Stimulated activated CD4-positive, alpha-beta T cell treated with anti-CD3 and anti-CD28 coated beads, Interleukin-1b, Interleukin-23, amount 100 ng/mL, for 48 hours (primary cell): ENCODE measurements at regions not wholly inside any gene's neighbourhood (a gene's known extent, or its start where the extent isn't known, plus 50 kb on each side); places are given as distances from the start of the nearest gene placed in this dataset.

Experiments used
- DNase-seq: peaks from one replicate; pipeline ENCODE4 v3.0.0-alpha.2; 2020

DNA sequence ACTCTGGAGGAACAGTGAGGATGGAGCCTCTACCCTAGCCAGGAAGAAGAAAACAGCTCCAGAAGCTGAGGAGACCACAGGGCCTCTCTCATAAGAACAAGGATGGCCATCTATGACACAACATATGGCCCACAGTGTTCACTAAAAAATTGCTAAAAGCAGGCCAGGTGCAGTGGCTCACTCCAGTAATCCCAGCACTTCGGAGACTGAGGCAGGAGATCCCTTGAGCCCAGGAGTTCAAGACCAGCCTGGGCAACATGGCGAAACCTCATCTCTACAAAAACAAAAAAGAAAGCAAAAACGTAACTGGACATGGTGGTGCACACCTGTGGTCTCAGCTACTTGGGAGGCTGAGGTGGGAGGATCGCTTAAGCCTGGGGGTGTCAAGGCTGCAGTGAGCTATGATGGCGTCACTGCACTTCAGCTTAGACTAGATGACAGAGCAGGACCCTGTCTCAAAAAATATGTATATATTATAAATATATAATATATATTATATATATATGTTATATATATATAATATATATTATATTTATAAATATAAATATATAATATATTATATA, 103.1 kb downstream of the TOMM20 start:
- DNase-seq: no peak

DNA sequence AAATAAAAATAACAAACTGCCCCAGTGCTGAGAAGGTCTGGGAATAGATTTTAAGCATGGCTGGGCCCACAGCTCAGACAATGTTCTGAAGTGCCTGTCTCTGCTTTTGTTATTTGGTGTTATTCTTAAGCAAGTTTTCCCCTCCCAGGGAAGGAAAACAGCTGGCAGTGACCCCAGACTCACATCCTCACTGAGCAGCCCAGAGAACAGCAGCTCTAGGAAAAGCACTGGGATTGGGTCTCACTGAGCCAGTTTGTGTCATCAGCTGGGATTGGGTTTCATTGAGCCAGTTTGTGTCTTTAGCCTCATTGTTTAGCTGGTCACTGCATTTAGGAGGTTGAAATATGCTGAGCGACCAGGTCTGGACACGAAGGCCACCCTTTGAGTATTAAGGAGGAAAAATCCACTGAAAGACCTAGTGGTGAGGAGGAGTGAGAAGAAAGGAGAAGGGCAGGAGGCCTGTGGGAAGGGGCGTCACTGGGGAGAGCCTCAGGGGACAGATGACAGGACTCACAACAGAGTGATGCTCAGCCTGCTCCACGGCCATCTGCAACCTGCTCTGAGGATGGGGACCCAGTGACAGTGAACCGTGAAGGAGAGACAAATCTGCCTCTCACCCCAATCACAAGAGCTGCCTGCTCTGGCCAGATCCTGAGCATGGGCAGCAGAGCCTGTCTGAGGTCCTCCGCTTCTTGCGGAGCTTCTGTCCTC, 103.8 kb downstream of the TOMM20 start:
- no peak for DNase-seq

GRCh38 chr1:235023711-235024439, 104.8 kb downstream of the TOMM20 start:
- DNase-seq: no peak

GRCh38 chr1:235022981-235023710, 105.5 kb downstream of the TOMM20 start:
- DNase-seq: no peak

- DNase-seq: no peak
Observed at GRCh38 chr1:235022341-235022980, 106.2 kb downstream of the TOMM20 start.

- no peak for DNase-seq
Observed at GRCh38 chr1:235021815-235022214, 106.8 kb downstream of the TOMM20 start.

DNA sequence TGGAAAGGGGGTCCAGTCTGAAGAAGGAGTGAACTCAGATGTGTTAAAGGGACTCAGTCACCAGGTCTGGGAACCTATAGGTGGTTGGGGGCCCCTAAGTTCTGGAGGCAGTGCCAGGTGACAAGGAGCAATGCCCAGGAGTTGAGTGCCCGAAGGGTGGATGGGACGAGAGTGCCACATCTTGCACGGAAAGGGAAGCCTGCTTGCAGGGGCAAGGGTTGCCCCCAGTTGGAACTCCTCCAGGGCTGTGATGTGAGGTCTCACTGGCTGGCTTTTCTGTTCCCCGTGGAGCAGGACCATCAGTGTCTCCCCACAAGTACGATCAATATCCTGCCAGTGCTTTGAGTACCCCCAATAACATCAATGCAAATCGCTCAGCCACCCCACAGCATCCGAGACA, 107.3 kb downstream of the TOMM20 start:
- DNase-seq: no peak

DNA sequence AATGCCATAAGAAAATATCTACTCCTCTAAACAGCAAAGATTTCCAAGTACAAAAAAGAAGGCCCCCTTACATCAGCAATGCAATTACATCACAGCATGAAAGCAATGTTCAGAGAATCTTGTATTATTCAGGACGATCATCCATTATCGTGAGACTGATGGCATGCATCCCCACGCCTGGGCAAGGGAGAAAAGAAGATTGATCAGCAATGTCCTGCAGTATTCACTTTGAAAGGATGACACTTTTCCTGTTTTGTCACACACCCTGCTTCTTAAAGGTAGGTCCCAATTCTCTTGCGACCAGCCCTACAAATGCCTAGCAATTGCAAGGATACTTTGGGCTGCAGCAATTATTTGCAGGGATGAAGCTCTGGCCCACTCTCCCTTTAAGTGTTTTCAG, 108.7 kb downstream of the TOMM20 start:
- no peak for DNase-seq

- no peak for DNase-seq
Observed at GRCh38 chr1:235019471-235019870, 109.2 kb downstream of the TOMM20 start.

GRCh38 chr1:235018720-235019444, 109.8 kb downstream of the TOMM20 start:
- DNase-seq: peak; percentile 54

GRCh38 chr1:235018161-235018560, 110.5 kb downstream of the TOMM20 start:
- DNase-seq: no peak

- DNase-seq: no peak
Observed at GRCh38 chr1:235017719-235018118, 110.9 kb downstream of the TOMM20 start.

- DNase-seq: no peak
Observed at GRCh38 chr1:235017191-235017590, 111.4 kb downstream of the TOMM20 start.

GRCh38 chr1:235015291-235015985, 113.2 kb downstream of the TOMM20 start:
- peak; percentile 76 for DNase-seq

DNA sequence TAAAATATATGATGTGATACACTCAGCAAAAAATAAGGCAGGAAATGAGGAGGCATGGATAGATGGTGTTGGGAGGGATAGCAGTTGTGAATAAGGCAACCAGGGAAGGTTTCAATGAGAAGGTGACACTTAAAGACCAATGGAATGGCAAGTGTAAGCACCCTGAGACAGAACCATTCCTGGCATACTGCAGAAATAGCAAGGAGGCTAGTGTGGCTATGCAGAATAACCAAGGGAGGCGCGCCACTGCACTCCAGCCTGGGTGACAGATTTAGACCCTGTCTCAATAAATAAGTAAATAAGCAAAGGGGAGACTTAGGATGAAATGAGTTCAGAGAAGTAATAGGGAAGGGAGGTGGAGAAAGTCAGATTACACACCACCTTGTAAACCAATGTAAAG, 113.9 kb downstream of the TOMM20 start:
- DNase-seq: no peak

- DNase-seq: no peak
Observed at GRCh38 chr1:235013512-235013911, 115.1 kb downstream of the TOMM20 start.

- no peak for DNase-seq
Observed at GRCh38 chr1:235012436-235013210, 116.0 kb downstream of the TOMM20 start.

DNA sequence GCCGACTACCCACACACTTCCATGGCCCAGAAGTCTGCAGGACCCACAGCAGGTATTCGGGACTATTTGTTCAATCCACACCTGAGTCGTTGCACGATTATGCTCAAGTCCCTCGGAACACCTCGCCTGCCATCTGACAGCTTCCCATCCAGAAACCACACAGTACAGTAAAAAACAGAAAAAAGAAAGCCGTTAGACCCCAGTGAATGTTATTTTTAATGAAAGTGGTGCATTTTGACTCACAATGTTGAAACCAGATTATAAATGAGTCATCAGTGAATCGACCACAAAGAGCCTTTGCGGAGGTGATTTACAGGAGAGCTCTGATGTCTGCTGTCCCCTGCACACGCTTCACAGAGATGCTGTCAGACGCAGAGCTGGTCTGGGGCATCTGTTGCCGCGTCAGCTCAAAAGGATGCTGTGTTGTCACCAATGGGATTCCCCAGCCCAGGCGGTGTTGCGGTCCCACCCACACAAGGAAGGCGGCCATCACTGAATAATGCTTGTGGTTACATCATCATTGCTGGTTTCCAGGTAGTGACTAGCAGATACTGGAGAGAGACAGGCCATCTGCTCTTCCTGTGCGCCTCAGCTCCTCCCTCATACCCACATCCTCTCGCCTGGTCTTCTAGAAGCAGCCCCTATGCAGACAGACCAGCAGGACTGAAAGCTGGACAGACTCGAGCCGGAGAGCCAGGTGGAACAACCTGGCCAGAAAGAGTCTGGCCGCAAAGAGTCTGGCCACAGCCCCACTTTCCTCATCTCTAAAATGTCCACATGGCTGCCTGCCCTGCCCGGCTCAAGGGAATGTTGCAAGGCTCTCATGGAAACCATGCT, 116.8 kb downstream of the TOMM20 start:
- DNase-seq: peak; percentile 99

DNA sequence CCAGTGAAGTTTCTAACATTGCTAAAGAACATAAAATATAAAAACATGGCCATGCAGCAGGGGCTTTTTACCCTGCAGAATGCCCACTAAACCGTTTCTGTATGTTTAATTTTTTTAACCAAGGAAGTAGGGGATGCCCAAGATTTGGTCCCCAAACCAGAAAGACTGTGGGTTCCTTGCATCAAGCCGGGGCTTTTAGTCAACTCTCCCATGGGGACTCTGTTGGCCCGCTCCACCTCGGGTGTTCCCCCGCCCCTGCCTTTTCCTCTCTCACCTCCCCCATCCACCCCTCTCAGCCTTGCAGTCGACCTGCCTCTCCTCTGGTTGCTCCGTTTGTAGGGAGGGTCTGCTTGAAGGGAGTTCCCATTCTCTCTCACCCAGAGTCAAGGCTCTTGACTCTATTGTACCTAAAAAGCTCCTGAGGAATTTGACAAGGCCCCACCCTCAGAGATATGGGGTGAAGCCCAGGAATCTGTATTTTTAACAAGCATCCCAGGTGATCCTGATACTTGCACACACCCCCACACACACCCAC, 117.5 kb downstream of the TOMM20 start:
- DNase-seq: peak; percentile 83
